HG03280 (cell line): ENCODE measurements at regions not wholly inside any gene's neighbourhood (a gene's known extent, or its start where the extent isn't known, plus 50 kb on each side); places are given as distances from the start of the nearest gene placed in this dataset.
"Not testable (repeated sequence)": the region's sequence is repeated elsewhere in the genome, so short reads cannot be mapped to it uniquely, and the experiment has no call there.

Experiments used
- ATAC-seq: cut with Tn5 transposase; IDR thresholded peaks from one replicate; pipeline ENCODE4 v1.9.1; 2021; ENCODE audit warnings: mild to moderate bottlenecking, moderate library complexity; ENCODE audit not compliant: unreplicated experiment

DNA sequence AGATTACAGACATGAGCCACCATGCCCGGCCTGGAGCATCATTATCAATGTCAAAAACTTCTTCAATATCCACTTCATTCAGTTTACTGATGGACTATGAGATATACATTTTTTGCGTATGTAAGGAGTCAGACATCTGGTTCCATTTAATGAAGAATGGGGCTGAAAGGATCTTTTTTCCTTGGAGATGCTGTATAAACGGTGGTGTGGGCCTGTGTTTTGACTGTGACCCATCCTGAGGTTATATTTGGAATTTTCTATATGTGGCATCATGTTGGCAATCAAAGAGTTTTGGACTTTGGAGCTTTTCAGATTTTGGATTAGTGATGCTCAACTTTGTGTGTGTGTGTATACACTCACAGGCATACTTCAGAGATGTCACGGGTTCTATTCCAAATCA lies 85.7 kb upstream of the FBXL17 start:
- no peak for ATAC-seq

DNA sequence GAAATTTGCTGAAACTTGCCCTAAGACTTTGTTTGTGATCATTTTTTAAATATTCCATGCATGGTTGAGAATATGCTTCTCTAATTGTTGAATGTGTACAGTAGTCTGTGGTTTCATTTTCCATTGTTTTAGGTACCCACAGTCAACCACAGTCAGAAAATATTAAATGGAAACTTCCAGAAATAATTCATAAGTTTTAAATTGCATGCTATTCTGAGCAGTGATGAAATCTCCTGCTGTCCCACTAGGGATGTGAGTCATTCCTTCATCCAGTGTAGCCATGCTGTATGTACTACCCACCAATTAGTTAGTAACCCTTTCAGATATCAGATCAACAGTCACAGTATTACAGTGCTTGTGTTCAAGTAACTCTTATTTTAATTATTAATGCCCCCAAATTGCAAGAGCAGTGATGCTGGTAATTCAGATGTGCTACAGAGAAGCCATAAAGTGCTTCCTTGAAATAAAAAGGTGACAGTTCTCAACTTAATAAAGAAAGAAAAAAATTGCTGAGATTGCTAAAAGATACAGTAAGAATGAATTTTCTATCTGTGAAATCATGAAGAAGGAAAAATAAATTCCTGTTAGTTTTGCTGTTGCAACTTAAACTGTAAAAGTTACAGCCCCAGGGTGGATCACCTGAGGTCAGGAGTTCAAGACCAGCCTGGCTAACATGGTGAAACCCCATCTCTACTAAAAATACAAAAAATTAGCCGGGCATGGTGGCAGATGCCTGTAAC lies 79.9 kb upstream of the FBXL17 start:
- ATAC-seq = no peak

DNA sequence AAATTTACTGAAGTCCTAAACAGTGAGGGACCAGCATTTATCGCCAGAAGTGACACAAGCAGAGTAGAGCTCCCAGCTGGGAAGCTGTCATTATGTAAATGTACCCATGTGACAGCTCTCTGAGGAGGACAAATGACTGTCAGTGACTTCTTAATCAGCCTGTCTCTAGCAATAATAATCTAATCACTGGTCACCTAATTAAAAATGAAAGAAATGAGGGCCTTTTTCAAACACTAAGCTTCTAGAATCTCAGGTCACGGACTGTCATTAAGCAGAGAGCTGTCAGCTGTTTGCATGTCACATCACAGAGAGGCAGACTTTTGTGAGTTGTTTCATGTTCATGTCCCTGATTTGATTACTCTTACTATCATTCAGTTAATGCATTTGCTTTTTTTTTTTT lies 77.9 kb upstream of the FBXL17 start:
- no peak for ATAC-seq

DNA sequence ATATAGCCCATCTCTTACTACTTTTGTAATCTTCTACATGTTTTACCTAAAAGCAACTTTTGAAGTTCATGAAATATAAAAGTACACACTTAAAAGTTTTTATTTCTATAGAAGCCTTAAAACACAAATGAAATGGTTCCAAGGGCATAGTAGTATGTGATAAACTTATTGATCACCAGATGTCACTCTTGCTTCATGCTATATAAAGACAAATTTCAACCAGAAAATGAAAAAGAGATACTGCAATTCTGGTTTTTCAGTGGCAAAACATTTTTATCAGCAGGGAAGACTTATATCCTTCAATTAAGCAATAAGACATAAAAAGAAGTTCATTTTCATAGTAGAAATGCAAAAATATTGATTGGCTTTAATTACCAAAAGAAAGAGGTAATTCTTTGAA lies 69.4 kb upstream of the FBXL17 start:
- ATAC-seq = no peak

DNA sequence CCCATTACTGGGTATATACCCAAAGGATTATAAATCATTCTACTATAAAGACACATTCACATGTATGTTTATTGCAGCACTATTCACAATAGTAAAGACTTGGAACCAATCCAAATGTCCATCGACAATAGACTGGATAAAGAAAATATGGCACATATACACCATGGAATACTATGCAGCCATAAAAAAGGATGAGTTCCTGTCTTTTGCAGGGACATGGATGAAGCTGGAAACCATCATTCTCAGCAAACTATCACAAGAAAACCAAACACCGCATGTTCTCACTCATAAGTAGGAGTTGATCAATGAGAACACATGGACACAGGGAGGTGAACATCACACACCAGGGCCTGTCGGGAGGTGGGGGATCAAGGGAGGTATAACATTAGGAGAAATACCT lies 62.2 kb upstream of the FBXL17 start:
- not testable (repeated sequence) for ATAC-seq

DNA sequence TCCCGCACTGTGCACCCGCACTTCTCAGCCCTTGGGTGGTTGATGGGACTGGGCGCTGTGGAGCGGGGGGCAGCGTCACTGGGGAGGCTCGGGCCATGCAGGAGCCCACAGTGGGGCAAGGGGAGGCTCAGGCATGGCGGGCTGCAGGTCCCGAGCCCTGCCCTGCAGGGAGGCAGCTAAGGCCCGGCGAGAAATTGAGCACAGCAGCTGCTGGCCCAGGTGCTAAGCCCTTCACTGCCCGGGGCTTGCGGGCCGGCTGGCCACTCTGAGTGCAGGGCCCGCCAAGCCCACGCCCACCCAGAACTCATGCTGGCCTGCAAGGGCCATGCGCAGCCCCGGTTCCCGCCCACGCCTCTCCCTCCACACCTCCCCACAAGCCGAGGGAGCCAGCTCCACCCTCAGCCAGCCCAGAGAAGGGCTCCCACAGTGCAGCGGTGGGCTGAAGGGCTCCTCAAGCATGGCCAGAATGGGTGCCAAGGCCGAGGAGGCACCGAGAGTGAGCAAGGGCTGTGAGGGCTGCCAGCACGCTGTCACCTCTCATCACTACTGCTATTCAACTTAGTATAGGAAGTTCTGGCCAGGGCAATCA lies 60.3 kb upstream of the FBXL17 start:
- not testable (repeated sequence) for ATAC-seq

DNA sequence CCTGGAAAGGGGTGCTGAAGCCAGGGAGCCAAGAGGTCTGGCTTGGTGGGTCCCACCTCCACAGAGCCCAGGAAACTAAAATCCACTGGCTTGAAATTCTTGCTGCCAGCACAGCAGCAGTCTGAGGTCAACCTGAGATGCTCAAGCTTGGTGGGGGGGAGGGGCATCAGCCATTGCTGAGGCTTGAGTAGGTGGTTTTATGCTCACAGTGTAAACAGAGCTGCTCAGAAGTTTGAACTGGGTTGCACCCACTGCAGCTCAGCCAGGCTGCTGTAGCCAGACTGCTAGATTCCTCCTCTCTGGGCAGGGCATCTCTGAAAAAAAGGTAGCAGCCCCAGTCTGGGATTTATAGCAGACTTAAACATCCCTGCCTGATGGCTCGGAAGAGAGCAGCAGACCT lies 55.5 kb upstream of the FBXL17 start:
- ATAC-seq = no peak

DNA sequence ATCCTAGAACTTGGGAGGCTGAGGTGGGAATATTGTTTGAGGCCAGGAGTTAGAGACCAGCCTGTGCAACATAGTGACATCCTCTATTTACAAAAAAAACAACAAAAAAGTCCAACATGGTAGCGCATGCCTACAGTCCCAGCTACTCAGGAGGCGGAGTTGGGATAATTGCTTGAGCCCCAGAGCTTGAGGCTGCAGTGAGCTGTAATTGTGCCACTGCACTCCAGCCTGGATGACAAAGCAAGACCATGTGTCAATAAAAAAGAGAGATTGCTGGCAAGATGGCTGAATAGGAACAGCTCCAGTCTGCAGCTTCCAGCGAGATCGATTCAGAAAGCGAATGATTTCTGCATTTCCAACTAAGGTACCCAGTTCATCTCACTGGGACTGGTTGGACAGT lies 54.8 kb upstream of the FBXL17 start:
- ATAC-seq = no peak

DNA sequence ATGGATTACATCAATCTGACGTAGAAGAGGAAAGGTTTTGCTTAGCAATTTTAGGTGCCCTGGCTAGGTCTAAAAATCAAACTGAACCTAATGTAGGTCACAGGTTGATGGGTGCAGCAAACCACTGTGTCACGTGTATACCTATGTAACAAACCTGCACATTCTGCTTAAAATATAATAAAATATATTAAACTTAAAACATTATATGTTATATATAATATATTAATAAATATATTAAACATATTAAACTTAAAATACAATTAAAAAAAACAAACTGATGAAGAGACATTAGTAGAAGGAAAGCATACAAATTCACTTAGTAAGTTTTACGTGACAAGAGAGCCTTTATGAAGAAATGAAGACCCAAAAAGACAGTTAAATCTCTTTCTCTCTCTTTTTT lies 51.7 kb upstream of the FBXL17 start:
- ATAC-seq = no peak

DNA sequence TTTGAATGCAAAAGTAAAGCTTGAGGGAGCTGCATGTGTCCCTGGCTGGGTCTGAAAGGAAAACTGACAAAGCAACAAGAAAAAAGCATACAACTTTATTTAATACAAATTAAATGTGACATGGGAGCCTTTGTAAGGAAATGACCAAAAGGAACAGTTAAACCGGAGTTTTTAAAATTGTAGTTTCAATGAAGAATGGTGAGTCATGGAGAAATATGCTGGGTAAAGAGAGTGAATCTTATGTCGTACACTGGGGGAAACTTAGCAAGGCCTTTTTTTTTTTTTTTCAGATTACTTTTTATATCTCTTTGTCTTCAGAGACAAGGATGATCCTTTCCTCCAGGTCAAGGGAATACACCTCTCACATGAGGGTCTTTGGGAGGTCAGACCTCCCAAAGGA lies 50.1 kb upstream of the FBXL17 start:
- ATAC-seq = no peak
